IPS DF 4.7 (cell line): ENCODE measurements at regions not wholly inside any gene's neighbourhood (a gene's known extent, or its start where the extent isn't known, plus 50 kb on each side); places are given as distances from the start of the nearest gene placed in this dataset.
"Not testable (repeated sequence)": the region's sequence is repeated elsewhere in the genome, so short reads cannot be mapped to it uniquely, and the experiment has no call there.

Source experiments
- DNase-seq: peaks from one replicate; pipeline ENCODE4 v3.0.0-alpha.2; 2013; ENCODE audit warnings: low spot score; ENCODE audit errors: extremely low read depth

- DNase-seq: not testable (repeated sequence)
Measured at GRCh38 chr6:75031102-75031501, 174.8 kb downstream of the COL12A1 start.

GRCh38 chr6:75029333-75029732 is 176.5 kb downstream of the COL12A1 start:
- no peak for DNase-seq

GRCh38 chr6:75025371-75025770 is 180.5 kb downstream of the COL12A1 start:
- DNase-seq: no peak

- DNase-seq: no peak
Measured at GRCh38 chr6:75024828-75025227, 181.0 kb downstream of the COL12A1 start.

- DNase-seq: no peak
Measured at GRCh38 chr6:75023634-75024033, 182.2 kb downstream of the COL12A1 start.

- no peak for DNase-seq
Measured at GRCh38 chr6:75020971-75021370, 184.9 kb downstream of the COL12A1 start.

GRCh38 chr6:75020376-75020775 is 185.5 kb downstream of the COL12A1 start:
- DNase-seq: no peak

- no peak for DNase-seq
Measured at GRCh38 chr6:75012018-75012417, 193.8 kb downstream of the COL12A1 start.

GRCh38 chr6:75003984-75004383 is 201.9 kb downstream of the COL12A1 start:
- DNase-seq: not testable (repeated sequence)

- no peak for DNase-seq
Measured at GRCh38 chr6:74997646-74998045, 208.2 kb downstream of the COL12A1 start.

GRCh38 chr6:74993136-74993535 is 212.7 kb downstream of the COL12A1 start:
- DNase-seq: no peak

GRCh38 chr6:74991573-74992332 is 214.1 kb downstream of the COL12A1 start:
- DNase-seq: no peak

GRCh38 chr6:74979065-74979766 is 226.6 kb downstream of the COL12A1 start:
- no peak for DNase-seq

- DNase-seq: no peak
Measured at GRCh38 chr6:74976701-74977100, 229.2 kb downstream of the COL12A1 start.

- no peak for DNase-seq
Measured at GRCh38 chr6:74976026-74976425, 229.8 kb downstream of the COL12A1 start.

- no peak for DNase-seq
Measured at GRCh38 chr6:74973591-74973990, 232.3 kb downstream of the COL12A1 start.

GRCh38 chr6:74971633-74972032 is 234.2 kb downstream of the COL12A1 start:
- no peak for DNase-seq

GRCh38 chr6:74969591-74970267 is 236.1 kb downstream of the COL12A1 start:
- no peak for DNase-seq

GRCh38 chr6:74967821-74968220 is 238.0 kb downstream of the COL12A1 start:
- DNase-seq: no peak

GRCh38 chr6:74966712-74967111 is 239.1 kb downstream of the COL12A1 start:
- no peak for DNase-seq

- no peak for DNase-seq
Measured at GRCh38 chr6:74964871-74965441, 240.9 kb downstream of the COL12A1 start.
